ENCODE measurements at regions not wholly inside any gene's neighbourhood (a gene's known extent, or its start where the extent isn't known, plus 50 kb on each side); places are given as distances from the start of the nearest gene placed in this dataset.

- no peak for TF ChIP-seq ZBTB44 (tag by site-specific recombination; IDR thresholded peaks at IDR 0.05)
- no peak for TF ChIP-seq GLIS2 (tag by site-specific recombination; IDR thresholded peaks at IDR 0.05)
- no peak for TF ChIP-seq ZNF510 (tag by site-specific recombination; IDR thresholded peaks at IDR 0.05; ENCODE audit: insufficient replicate concordance)
- TF ChIP-seq ZNF138 (tag by site-specific recombination; IDR thresholded peaks at IDR 0.05; ENCODE audit: borderline replicate concordance): no peak
- TF ChIP-seq ZSCAN30 (tag by site-specific recombination; IDR thresholded peaks at IDR 0.05): no peak
- no peak for TF ChIP-seq ATF2 (tag by site-specific recombination; IDR thresholded peaks at IDR 0.05; ENCODE audit: low read depth)
- TF ChIP-seq ZNF324 (tag by site-specific recombination; IDR thresholded peaks at IDR 0.05): no peak
- no peak for TF ChIP-seq ZNF664 (tag by site-specific recombination; IDR thresholded peaks at IDR 0.05)
- no peak for TF ChIP-seq ZNF114 (tag by site-specific recombination; IDR thresholded peaks at IDR 0.05)
- no peak for TF ChIP-seq REST (tag by site-specific recombination; IDR thresholded peaks at IDR 0.05)
- TF ChIP-seq HOXA7 (CRISPR knock-in tag; IDR thresholded peaks at IDR 0.05; ENCODE audit: borderline replicate concordance): no peak
- no peak for TF ChIP-seq TRIM28 (IDR thresholded peaks at IDR 0.05; ENCODE audit: borderline replicate concordance, low read length)
- TF ChIP-seq CTCF (tag by site-specific recombination; IDR thresholded peaks at IDR 0.05): no peak
Measured at GRCh38 chr1:34408011-34408410, 231.3 kb downstream of the C1orf94 start.
